Activated naive CD4-positive, alpha-beta T cell treated with anti-CD3 and anti-CD28 coated beads, Interleukin-2, amount 50 U/mL, for 16 hours (primary cell): ENCODE measurements at regions not wholly inside any gene's neighbourhood (a gene's known extent, or its start where the extent isn't known, plus 50 kb on each side); places are given as distances from the start of the nearest gene placed in this dataset.
"Not testable (repeated sequence)": the region's sequence is repeated elsewhere in the genome, so short reads cannot be mapped to it uniquely, and the experiment has no call there.

Experiments
- DNase-seq: peaks from one replicate; pipeline ENCODE4 v3.0.0-alpha.2; 2020

DNA sequence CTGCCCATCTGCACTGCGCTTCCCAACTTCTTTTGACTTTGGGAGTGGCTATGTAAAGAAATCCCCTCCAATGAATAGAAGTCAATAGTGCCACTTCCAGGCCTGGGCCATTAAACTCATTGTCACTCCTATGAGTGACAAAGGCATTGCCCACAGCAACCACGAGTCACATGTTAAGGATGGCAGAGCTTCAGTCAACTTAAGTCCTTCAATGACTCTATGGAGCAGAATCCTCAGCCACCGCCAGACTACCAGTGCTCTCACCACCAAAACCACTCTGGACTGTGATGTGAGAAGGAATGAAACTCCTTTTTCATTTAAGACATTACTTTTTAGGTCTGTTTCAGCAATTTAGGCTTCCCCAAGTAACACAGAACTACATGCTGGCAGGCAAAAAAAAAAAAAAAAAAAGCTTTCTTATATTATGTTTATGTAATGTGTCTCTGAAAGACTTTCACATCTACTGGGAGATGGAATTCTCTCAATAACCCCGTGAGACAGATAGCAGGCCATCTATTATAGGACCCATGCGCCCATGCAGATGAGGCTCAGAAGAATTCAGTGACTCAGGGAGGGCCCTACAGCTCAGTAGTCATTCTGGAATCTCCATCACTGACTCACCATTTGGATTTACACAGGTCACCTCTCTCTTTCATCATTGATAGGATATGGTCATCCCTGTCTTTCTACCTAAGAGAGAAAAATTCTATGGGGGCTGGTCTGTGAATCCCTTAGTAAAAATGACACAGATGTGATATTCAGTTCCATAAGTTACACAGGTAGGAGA is 180.5 kb downstream of the CEMIP2 start:
- DNase-seq, result no peak

DNA sequence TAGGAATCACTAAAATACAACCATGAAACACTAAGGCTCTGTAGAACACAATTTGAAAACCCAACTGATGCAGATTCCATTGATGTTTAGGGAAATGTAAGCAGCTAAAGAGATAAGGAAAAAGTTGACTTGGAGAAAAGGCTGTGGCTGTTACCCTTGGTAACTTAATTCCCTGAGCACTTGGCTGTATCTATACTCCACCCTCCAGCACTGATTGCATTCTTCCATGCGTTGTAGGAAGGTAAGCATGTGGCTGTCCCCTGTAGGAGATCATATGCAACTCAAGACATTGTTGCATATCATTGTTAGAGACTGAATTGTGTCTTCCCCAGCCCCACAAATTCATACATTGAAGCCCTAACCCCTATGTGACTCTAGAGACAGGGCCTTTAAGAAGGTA is 184.5 kb downstream of the CEMIP2 start:
- DNase-seq, result no peak

DNA sequence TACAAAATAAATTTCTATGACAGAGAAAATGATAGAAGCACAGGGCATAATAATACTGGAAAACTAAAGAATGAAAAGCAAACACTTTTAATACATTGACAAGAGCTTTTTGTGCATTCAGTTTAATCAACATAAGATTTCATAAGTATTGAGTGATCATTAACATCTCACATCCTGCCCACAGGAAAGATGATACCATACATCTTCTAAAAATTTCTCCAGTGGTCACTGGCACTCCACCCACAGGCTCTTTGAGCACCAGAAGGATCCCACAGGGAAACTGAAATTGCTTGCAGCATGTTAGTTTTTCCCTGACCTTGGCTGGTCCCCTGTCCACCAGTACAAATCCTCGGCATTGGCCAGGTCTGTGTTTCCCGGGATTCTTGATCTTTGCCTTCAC is 186.0 kb downstream of the CEMIP2 start:
- DNase-seq, result no peak

DNA sequence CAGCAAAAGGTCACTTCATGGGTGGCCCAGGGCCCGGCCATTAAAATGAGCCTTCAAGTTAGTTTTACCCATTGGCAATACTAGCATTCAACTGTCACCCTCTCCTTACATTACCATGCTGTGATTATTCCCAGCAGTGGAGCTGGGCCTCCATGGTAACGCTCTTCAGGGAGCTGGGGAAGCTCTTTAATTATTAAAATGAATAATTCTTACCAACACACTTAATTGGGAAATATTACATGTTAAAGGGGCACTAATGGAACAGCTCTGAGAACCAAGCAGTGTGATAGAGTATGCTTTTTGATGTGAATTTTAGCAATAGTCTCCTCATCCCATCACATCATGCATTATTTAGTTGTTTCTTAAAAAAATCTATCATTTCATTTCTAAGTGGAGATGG is 187.2 kb downstream of the CEMIP2 start:
- no peak for DNase-seq

DNA sequence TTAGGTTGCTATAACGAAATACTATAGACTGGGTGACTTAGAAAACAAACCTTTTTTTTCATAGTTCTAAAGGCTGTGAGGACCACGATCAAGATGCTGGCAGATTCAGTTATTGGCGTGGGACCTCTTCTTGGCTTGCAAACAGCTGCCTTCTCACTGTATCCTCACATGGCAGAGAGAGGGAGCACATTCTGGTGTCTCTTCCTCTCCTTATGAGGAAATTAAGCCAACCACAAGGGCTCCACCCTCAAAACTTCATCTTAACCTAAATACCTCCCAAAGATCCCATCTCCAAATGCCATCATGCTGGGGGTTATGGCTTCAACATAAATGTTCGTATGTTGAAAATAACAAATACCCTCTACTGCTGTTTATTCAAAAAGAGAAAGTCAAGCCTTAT is 197.1 kb downstream of the CEMIP2 start:
- DNase-seq, result no peak

DNA sequence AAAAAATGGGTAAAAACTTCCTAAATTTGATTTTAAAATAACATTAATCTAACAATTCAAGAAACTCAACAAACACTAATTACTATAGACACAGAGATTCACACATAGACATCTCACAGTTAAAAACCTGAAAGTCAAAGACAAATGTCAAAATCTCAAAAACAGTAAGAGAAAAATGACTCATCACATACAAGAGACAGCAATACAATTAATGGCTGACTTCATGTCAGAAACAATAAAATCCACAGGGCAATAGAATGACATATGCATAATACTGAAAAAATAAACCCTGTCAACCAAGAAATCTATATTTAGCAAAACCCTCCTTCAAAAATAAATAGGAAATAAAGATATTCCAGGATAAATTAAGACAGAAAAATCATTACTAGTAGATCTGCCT is 200.4 kb downstream of the CEMIP2 start:
- no peak for DNase-seq

DNA sequence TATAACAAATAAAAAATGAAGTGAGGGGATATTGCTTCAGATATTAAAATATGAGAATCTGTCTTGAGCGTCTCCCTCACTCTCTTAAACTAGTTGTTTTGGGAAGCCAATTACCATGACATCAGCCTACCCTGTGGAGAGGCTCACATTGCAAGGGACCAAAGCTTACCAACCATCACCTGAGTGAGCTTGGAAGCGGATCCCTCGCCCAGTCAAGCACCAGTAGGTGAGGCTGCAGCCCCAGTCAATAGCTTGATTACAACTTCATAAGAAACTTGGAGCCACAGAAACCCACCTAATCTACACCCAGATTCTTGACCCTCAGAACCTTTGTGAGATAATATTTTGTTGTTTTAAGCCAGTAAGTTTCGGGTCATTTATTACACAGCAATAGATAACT is 206.2 kb downstream of the CEMIP2 start:
- DNase-seq, result no peak

DNA sequence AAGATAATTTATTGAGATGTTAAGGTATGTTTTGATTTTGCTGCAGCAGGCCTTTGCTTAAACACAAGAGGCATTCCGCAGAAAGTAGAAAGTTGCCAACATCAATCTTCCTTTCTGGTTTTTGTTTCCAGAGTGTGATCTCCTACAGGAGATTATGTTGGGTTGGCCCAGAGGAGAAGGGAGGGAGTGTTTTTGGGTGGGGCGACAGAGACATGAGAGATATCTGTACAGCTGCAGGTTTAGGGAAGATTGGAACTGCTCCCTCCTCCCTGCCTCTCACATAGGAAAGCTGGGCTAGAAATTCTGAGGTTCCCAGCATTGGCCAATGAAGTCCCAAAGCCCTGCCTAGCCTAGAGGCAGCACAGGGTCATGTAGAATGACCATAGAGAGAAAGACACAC is 211.0 kb downstream of the CEMIP2 start:
- no peak for DNase-seq

DNA sequence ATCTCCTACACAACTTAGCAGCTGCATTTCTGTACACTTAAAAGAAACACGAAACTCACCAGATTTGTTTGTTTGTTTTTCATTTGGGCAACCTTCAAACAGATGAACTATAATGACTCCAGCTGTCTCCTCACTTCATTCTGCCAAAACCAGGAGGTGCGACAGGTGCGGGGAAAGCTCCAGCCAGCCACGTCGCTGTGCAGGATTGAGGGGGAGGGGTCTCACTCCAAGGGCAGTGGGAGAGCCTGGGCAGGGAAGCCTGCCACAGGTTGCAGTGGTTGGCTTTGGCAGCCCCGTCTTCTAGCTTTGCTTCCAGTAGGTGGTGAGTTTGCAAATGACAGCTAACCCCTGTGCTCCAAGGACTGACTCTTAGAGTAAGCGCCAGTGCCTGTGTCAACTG is 215.8 kb downstream of the CEMIP2 start:
- DNase-seq, result no peak

DNA sequence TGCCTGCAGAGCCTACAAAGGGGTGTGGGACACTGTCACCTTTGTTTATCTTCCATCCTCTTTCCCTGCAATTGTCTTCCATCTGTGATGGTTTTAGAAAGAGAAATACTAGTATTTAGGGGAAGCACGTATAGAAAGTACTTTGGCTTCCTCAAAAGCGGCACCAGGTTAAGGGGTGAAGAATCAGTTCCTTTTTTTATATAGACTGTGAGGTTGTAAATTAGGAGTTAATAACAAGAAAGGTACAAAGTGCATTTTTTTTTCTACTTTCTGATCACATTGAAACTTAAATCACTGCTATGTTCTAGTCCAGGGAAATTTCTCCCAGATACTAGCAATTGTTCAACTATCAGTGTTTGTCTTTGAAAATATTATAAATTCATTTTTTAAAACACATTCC is 219.3 kb downstream of the CEMIP2 start:
- no peak for DNase-seq

DNA sequence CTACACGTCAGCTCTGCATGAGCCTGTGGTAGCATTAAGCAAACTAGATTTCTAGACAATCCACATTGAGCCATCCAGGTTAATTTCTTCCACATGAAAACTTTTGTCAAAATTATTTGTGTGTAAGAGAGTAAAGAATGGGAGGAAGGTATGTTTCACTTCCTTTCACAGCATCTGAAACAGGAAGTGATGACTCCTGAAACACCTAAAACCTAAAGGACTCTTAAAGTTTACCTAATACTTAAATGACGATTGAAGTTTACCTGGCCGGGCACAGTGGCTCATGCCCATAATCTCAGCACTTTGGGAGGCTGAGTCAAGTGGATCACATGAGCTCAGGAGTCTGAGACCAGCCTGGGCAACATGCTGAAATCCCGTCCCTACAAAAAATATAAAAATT is 223.8 kb downstream of the CEMIP2 start:
- no peak for DNase-seq

DNA sequence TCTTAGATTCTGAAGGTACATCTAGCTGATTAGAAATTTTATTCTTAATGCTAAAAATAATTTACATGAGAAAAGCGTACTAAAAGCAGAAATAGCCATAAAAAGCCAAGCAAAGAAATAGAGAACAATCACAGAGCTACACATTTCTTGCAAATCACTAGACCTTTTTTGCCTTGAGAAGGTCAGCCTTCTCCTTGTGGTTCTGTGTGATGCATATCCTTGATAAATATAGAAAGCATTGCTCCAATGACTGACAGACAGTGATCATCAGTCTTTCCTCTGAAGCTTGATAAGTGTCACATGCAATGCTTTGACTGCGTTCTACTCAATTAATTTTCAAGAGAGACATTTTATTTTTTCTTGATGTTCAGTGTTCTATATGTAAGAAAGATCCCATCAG is 226.9 kb downstream of the CEMIP2 start:
- DNase-seq, result no peak

DNA sequence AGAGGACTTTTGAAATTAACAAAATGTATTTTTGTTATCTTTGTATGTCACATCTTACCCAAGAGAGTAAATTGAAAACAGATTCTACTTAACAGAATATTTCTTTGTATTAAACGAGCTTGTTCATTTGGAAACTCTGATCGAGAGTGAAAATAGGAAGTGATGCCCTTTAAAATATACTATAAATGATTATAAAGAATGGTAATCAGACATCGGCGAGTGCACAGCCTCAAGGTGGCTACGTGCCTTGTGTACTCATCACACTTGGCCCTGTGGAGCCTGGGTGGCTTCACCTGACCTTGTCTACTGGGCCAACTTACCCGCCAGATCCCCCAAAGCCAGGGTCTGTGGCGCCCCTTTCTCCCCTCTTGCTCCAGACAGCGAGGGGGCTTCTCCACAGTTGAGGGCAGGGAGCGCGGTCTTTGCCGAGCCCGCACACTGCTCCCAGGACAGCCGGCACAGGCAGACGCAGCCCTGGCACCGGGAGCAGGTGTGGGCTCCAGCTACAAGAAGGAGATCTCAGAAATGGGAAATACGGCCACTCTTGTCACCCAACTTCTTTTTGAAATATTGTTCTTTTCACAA is 243.2 kb downstream of the CEMIP2 start:
- no peak for DNase-seq

DNA sequence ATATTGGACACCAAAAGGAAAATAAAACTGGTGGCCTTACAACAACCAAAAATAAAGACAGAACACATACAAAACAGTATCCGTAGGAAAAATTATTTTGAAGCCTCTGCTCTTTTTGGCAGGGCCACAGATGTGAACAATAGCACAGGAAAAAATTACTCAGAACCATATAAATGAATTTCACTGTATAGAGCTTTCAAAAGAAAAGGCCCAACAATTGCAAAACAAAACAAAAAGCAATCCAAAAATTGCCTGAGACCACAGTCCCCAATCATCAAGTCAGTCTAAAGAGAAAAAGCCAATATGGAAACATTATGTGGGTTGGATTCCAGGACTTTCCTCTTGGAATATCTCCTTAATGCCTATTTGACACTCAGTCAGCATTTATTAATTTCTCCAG is 243.8 kb downstream of the CEMIP2 start:
- no peak for DNase-seq

DNA sequence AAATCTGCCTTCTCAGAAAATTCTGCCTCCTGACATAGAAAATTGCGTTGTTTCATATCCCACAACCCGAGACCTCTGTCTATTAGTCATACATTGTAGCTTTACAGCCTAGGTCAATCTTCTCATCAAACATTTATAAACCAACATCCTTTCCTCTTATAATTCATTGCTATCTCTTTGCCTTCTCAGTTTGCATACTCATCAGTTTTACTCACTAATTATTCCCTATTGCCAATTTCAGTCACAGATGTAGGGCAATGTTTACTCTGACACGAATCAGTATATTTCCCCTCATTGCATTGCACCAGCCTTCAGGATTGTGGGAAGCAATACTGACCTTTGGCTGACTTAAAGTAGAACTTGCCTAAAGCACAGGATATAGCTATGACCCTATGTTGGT is 247.2 kb downstream of the CEMIP2 start:
- no peak for DNase-seq

DNA sequence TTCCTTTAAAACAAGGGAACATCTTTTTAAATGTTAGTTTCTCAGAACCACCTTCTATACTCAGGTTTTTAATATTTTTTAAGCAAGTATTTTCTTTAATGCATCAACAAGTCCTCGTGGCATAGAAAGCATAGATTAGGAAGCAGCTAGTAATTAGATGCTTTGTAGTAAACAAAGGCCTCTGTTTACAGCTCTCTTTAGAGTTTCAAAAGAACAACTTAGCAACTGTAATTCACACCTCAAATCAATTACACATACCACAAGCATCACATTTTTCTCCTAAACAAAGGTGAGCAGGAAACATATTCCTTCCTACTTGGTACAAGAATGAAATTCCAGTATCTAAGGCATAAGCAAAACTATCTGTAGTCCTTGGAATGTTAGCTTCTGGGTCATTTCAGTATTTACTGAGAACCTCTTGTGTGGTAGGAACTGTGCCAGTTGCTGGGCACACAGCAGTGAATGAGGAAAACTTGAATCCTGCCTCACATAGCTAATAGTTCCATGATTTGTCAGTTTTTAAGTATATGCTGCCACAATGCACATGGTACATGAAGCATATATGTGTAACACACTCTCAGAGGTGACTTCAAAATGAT is 249.1 kb downstream of the CEMIP2 start:
- DNase-seq, result no peak

DNA sequence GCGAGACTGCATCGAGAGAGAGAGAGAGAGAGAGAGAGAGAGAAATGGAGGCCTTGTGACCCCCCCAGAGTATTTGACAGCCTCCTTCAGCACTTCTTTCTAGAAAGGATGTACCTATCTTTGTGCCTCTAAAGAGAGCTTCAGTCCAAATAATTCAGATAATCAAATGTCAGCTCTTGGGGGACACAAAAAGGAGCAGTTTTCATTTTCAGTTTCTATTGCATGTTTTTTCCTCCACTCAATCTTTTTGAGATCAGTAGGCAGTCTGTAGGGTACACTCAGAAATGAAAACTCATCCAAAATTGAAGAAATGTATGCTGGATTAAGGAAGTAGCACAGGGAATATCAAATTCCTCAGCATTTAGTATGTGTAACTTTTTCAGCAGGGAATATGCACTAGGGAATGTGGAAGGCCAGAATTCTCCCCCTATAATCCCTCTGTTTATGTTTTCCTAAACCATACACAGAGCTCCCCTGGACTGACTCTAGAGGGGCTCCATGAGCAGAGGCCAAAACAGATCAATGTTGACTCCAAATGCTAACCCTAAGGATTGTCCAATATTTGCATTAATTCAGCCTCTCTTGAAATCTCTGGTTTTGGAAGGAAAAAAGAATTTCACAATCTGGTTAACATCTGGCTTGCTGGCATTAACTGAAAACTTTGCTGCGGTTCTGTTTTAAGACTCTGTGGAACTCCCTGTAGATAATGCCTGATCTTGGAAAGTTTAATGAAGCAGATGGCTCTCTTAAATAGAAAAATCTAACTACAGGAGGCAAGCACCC is 250.1 kb downstream of the CEMIP2 start:
- DNase-seq, result no peak

DNA sequence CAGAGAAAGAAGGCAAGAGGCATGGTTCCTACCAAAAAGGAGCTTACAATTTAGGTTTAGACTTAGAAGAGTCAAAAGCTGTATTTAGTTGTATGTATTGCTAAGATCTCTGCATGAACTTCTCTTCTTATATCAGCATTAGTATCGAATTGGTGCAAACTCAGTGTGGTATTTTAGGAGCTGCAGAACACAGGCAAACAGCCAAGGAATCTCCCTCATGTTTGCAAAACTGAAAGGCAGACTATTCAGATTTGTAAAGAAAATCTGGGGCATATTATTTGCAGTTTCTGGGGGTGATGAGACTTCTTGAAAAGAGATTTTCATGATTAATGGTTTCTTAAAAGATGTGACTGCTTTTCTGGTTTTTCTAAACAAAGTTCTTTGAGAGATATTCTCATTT is 252.7 kb downstream of the CEMIP2 start:
- DNase-seq, result no peak

DNA sequence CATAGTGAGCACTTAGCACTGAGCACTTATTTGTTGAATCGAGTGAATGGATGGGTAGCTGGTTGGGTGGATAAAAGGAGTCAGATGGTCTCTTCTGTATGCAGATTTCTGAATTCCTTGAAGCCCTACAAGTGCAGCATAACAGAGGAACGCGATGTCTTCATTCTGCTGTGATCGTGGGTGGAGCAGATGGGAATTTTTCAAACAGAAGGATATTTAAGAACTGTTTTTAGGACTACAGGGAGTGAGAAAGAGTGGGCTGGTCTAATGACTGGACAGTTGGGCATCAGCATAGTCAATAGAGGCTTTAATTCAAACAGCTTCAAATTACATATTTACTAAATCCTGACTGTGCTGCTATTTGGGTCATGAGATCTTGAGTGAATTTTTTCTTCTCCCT is 253.2 kb downstream of the CEMIP2 start:
- DNase-seq, result no peak

DNA sequence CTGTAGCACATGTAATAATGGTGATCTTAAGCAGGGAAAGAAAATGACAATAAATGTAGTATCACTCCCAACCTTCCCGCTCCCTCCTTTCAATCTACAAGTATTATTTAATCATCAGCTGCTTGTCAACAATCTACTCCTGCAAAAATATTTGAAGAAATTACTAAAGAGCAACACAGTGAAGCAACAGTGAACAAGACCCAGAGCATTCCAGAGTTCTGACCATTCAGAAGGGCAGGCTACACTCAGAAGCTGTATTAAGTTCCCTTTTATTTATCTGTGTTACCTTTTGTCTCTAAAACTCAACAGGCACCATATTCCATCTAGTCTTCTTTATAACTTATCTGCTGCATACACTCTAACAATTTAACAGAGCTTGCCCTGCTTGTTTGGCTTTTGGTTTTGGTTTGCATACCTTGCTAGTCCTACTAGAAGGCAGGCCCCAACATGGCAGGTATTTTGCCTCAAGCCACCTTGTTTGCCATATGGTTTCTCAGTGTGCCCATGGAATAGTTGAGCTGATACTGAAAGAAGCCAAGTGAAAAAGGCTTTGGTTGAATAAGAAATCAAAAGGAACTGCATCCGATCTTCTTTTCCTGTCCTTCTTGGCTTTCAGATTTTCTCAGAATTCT is 253.9 kb downstream of the CEMIP2 start:
- DNase-seq, result no peak

DNA sequence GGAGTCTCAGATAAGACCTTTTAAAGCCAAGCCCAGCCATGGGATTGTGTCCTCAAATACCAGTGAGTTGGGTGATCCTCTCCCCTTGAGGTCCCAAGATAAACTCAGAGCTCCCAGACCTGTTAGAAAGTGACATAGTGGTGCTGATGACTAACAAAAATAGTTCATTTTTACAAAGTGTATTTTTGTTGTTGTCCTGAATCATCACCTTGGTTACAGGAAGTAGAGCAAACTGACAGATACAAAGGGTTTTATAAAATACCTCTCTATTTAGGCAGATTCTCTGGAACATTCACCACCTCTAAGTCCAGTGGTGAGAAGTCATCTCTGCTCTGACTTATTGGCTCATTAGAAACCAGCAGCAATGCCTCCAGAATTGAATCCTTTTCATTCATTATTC is 259.3 kb downstream of the CEMIP2 start:
- DNase-seq, result no peak

DNA sequence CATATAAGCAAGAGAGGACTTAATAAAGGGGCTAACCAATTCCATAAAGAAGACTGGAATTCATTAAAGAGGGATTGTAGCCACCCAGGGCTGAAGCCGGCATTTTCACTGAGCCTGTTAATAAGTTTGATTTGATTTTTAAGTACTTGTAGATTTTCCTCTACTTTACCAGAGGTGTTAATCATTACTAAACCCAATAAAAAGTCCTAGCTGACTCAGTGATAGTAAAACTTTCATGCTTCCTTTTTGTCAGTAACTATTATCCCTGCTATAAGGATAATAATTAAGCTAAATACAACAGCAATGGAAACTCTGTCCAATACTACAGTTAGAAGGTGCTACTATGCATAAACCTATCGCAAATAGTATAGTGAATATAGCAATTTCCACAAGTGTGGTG is 260.2 kb downstream of the CEMIP2 start:
- DNase-seq, result not testable (repeated sequence)

DNA sequence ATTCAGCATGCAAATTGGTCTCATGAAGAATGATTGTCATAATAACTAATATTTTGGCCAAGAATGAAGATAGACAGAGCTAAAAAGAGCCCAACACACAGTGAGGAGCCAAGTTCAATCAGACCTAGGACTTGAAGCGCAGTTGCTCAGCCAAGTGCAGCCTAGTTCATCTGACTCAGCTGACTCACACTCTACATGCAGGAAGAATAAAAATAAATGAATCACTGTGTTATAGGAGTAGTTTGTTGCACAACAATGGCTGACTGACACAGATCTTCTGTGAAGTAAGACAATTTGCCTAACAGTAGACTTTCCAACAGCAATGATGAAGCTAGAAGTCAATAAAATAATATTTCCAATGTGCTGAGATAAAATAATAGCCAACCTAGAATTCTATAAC is 261.5 kb downstream of the CEMIP2 start:
- no peak for DNase-seq
